K562 (cell line): ENCODE measurements at regions not wholly inside any gene's neighbourhood (a gene's known extent, or its start where the extent isn't known, plus 50 kb on each side); places are given as distances from the start of the nearest gene placed in this dataset.

Source experiments
- ATAC-seq: fragments of 200-7000 bp; cut with Tn5 transposase; 3 replicates; pipeline ENCODE4 v1.9.1; 2020; ENCODE audit warnings: moderate library complexity
- BruUV-seq: library from RNA; stranded (reverse); fragments of 400-500 nt; replicated peaks from 2 replicates; lab custom pipeline; 2021; lab: Mats Ljungman, UMichigan
- CTCF ChIA-PET: fragments of 300-600 bp; formaldehyde crosslinking; extraction: SDS; loops from one replicate; lab custom pipeline; 2021; ENCODE audit warnings: low intra/inter-chr PET ratio; lab: Yijun Ruan, JAX
- POLR2A ChIA-PET: fragments of 300-600, 350-650 bp; sonication (Branson Sonifier 250); formaldehyde crosslinking; extraction: SDS; loops from one replicate; lab custom pipeline; 2021; ENCODE audit warnings: antibody characterized with exemption, inconsistent platforms; lab: Yijun Ruan, JAX
- DNase-seq, 4 experiments: peaks; one replicate each; pipeline versions ENCODE4 v3.0.0 to v3.0.0-alpha.2; 2011 to 2018; ENCODE audit warnings: low spot score in 3 of 4, mixed read lengths in 3 of 4; ENCODE audit errors: extremely low read depth in 1 of 4
- FAIRE-seq: peaks from 2 replicates; lab custom pipeline; 2011; peaks lifted over from hg19 to GRCh38; lab: Jason Lieb, UNC
- H2AFZ ChIP-seq: 2 replicates; pipeline ENCODE4 v1.6.0; 2011; ENCODE audit warnings: low read depth, low read length, control low read depth, inconsistent platforms
- H3K27ac ChIP-seq: fragments of 200-600 bp; 3 replicates; pipeline ENCODE4 v1.8.0; 2011; ENCODE audit warnings: low read depth, mild to moderate bottlenecking, control low read depth, inconsistent platforms, low read length, moderate library complexity, mixed read lengths; ENCODE audit errors: extremely low read depth
- H3K27me3 ChIP-seq, 2 experiments: fragments of 300-600 bp in 1 of 2; 2 replicates in 1 of 2; 3 replicates in 1 of 2; pipeline versions ENCODE4 v1.6.0 to v1.8.0; 2011; ENCODE audit warnings: inconsistent platforms in 2 of 2, low read length in 2 of 2, mild to moderate bottlenecking in 1 of 2, mixed read lengths in 1 of 2, moderate library complexity in 1 of 2; ENCODE audit not compliant: control insufficient read depth in 2 of 2, insufficient read depth in 2 of 2
- H3K36me3 ChIP-seq: fragments of 300-600 bp; 3 replicates; pipeline ENCODE4 v1.8.0; 2011; ENCODE audit warnings: mild to moderate bottlenecking, low read length, inconsistent platforms; ENCODE audit not compliant: control insufficient read depth, insufficient read depth
- H3K4me1 ChIP-seq, 2 experiments: fragments of 200-600 bp in 1 of 2; replicated peaks in 1 of 2; 2 replicates in 1 of 2; 3 replicates in 1 of 2; pipeline versions ENCODE4 v1.5.1 to v1.8.0; 2011; ENCODE audit warnings: inconsistent platforms in 2 of 2, low read length in 2 of 2, mild to moderate bottlenecking in 1 of 2, mixed read lengths in 1 of 2, moderate library complexity in 1 of 2; ENCODE audit not compliant: control insufficient read depth in 2 of 2, insufficient read depth in 2 of 2
- H3K4me2 ChIP-seq: 2 replicates; pipeline ENCODE4 v1.6.1; 2011; ENCODE audit warnings: low read length, control low read depth, inconsistent platforms, mixed read lengths; ENCODE audit not compliant: insufficient read depth
- H3K4me3 ChIP-seq: fragments of 200-600 bp; sonication (generic), shearing (Covaris generic); 2 replicates; pipeline ENCODE4 v1.5.1; 2016; ENCODE audit warnings: control low read depth, inconsistent platforms
- H3K79me2 ChIP-seq: fragments of 200-600 bp; 3 replicates; pipeline ENCODE4 v1.8.0; 2011; ENCODE audit warnings: low read length, inconsistent platforms; ENCODE audit not compliant: control insufficient read depth, insufficient read depth
- H3K9ac ChIP-seq, 2 experiments: 2 replicates each; pipeline versions ENCODE4 v1.6.0 to v1.6.1; 2011; ENCODE audit warnings: low read depth in 2 of 2, low read length in 2 of 2, control low read depth in 1 of 2, inconsistent platforms in 1 of 2, mild to moderate bottlenecking in 1 of 2, mixed read lengths in 1 of 2; ENCODE audit not compliant: insufficient read depth in 1 of 2
- H3K9me1 ChIP-seq: one replicate; pipeline ENCODE4 v1.6.0; 2011; ENCODE audit warnings: inconsistent platforms, mild to moderate bottlenecking, low read length, moderate library complexity; ENCODE audit not compliant: control insufficient read depth, insufficient read depth
- H3K9me3 ChIP-seq: replicated peaks from 2 replicates; pipeline ENCODE4 v1.5.1; 2011; ENCODE audit warnings: low read depth, low read length, inconsistent platforms; ENCODE audit not compliant: control insufficient read depth, insufficient read depth
- H4K20me1 ChIP-seq: replicated peaks from 2 replicates; pipeline ENCODE4 v1.6.1; 2011; ENCODE audit warnings: low read length, inconsistent platforms, mixed read lengths; ENCODE audit not compliant: control insufficient read depth, insufficient read depth
- ARID2 ChIP-seq: fragments of 450-650 bp; IDR thresholded peaks from 2 replicates; pipeline ENCODE4 v1.6.1; 2017; ENCODE audit warnings: antibody characterized with exemption, mild to moderate bottlenecking
- IFI16 ChIP-seq: fragments of 250-450 bp; sonication (Bioruptor Pico); IDR thresholded peaks from 2 replicates; pipeline ENCODE4 v2.1.2; 2022; ENCODE audit warnings: mild to moderate bottlenecking, inconsistent platforms
- JUN ChIP-seq, 2 experiments: sonication (generic) in 1 of 2; formaldehyde crosslinking in 1 of 2; IDR thresholded peaks; 2 replicates each; pipeline versions ENCODE4 v1.6.1 to v1.8.0; 2012 to 2022; ENCODE audit warnings: borderline replicate concordance in 2 of 2, mild to moderate bottlenecking in 2 of 2, improper control_type of control experiment in 1 of 2, low read depth in 1 of 2, low read length in 1 of 2, missing genetic modification reagents in 1 of 2
- KDM1A ChIP-seq, 2 experiments: fragments of 450-650 bp; IDR thresholded peaks; 2 replicates each; pipeline ENCODE4 v1.6.1; 2016; ENCODE audit warnings: mild to moderate bottlenecking in 2 of 2
- RHOXF2B ChIP-seq: fragments of 250-450 bp; sonication (Bioruptor Pico); conservative IDR thresholded peaks from 2 replicates; pipeline ENCODE4 v1.5.1; 2021
- SREBF1 ChIP-seq: fragments of 150-350 bp; IDR thresholded peaks from 2 replicates; pipeline ENCODE4 v1.6.1; 2014; ENCODE audit warnings: antibody characterized with exemption, low read depth, low read length, borderline replicate concordance
- TOE1 ChIP-seq, 2 experiments: fragments of 450-650 bp in 1 of 2; sonication (generic) in 1 of 2; formaldehyde crosslinking in 1 of 2; IDR thresholded peaks; 2 replicates each; pipeline versions ENCODE4 v1.7.1 to v1.8.0; 2016 to 2022; ENCODE audit warnings: borderline replicate concordance in 2 of 2, mild to moderate bottlenecking in 2 of 2, antibody characterized with exemption in 1 of 2, inconsistent platforms in 1 of 2, low read depth in 1 of 2, missing genetic modification reagents in 1 of 2, moderate library complexity in 1 of 2
- ZNF445 ChIP-seq: fragments of 250-450 bp; sonication (Bioruptor Pico); IDR thresholded peaks from 2 replicates; pipeline ENCODE4 v1.4.0; 2020; ENCODE audit warnings: low read depth, mild to moderate bottlenecking, moderate library complexity
- ZSCAN29 ChIP-seq: fragments of 450-650 bp; IDR thresholded peaks from 2 replicates; pipeline ENCODE4 v1.6.1; 2017
- ZZZ3 ChIP-seq: fragments of 450-650 bp; IDR thresholded peaks from 2 replicates; pipeline ENCODE4 v1.6.1; 2016; ENCODE audit warnings: antibody characterized with exemption, mild to moderate bottlenecking, moderate library complexity
- WGBS: fragments of 100-300 bp; shearing (Covaris generic); methylation state at CpG from one replicate; pipeline ENCODE4 v1.1.6; 2016; ENCODE audit warnings: low coverage, mixed read lengths; ENCODE audit not compliant: insufficient coverage; ENCODE audit errors: missing lambda C conversion rate; 5-methylcytosine and 5-hydroxymethylcytosine counted together
- in situ Hi-C: fragments of 300-500 bp; cut with MboI; formaldehyde crosslinking; loops from 4 replicates; pipeline ENCODE4 v1.15.0; 2018; ENCODE audit warnings: inconsistent platforms, mixed read lengths
- intact Hi-C: fragments of 100-400 bp; cut with micrococcal nuclease; formaldehyde crosslinking; loops from 2 replicates; pipeline ENCODE4 v1.14.2; 2022
- TF ChIP-seq, protein P1 (sequence below): sonication (generic); formaldehyde crosslinking; IDR thresholded peaks from 2 replicates; pipeline ENCODE4 v1.8.0; 2022; ENCODE audit warnings: mild to moderate bottlenecking, missing genetic modification reagents
- TF ChIP-seq, protein P2 (sequence below): fragments of 250-450 bp; sonication (Bioruptor Pico); IDR thresholded peaks from 2 replicates; pipeline ENCODE4 v1.8.0; 2021; ENCODE audit warnings: moderate library complexity, mild to moderate bottlenecking, inconsistent platforms

DNA sequence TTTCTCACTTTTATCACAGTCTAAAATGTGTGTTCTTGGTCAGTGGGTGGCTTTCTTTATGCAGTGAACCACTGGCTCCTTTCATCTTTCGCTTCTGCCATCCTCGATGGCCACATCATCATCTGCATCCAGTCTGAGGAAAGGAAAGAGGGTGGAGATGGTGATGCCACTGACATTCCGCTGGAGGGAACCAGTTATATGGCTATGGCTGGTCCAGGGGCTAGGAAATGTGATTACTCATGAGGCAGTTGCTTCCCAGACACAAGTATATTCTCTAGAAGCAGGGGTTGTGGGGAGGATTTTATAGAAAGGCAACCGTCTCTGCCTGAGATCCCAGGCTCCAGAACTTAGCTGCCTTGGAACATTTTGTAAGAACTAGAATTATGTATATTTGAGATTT lies 246.7 kb upstream of the AZI2 start:
- Histone ChIP-seq H3K79me2 (no peaks in the 10 kb centered on the region), H3K4me2 (no peak overlapping the region), H3K27ac (no peak overlapping the region), H3K27me3 (no peaks in the 10 kb centered on the region), H2AFZ (no peak overlapping the region), H4K20me1 (no peaks in the 10 kb centered on the region), H3K4me3 (no peak overlapping the region)
- in situ Hi-C loops (no loop called here), intact Hi-C loops (no loop called here)
- no TSS peak for BruUV-seq
- CTCF ChIA-PET, result no interaction called here
- no peak for TF ChIP-seq ARID2
- TF ChIP-seq TOE1 (IDR thresholded peaks at IDR 0.05; ENCODE audit: borderline replicate concordance), result no peak
- TF ChIP-seq TOE1 (CRISPR knock-in tag; IDR thresholded peaks at IDR 0.05; ENCODE audit: borderline replicate concordance, low read depth), result no peak
- no peak for TF ChIP-seq RHOXF2B
- TF ChIP-seq, protein P1, sequence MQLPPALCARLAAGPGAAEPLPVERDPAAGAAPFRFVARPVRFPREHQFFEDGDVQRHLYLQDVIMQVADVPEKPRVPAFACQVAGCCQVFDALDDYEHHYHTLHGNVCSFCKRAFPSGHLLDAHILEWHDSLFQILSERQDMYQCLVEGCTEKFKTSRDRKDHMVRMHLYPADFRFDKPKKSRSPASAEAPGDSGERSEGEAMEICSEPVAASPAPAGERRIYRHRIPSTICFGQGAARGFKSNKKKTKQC (CRISPR knock-in tag), result no peak
- TF ChIP-seq, protein P2, sequence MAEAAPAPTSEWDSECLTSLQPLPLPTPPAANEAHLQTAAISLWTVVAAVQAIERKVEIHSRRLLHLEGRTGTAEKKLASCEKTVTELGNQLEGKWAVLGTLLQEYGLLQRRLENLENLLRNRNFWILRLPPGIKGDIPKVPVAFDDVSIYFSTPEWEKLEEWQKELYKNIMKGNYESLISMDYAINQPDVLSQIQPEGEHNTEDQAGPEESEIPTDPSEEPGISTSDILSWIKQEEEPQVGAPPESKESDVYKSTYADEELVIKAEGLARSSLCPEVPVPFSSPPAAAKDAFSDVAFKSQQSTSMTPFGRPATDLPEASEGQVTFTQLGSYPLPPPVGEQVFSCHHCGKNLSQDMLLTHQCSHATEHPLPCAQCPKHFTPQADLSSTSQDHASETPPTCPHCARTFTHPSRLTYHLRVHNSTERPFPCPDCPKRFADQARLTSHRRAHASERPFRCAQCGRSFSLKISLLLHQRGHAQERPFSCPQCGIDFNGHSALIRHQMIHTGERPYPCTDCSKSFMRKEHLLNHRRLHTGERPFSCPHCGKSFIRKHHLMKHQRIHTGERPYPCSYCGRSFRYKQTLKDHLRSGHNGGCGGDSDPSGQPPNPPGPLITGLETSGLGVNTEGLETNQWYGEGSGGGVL (CRISPR knock-in tag), result no peak
- no peak for TF ChIP-seq JUN (IDR thresholded peaks at IDR 0.05; ENCODE audit: borderline replicate concordance, low read depth, low read length)
- TF ChIP-seq JUN (CRISPR knock-in tag; IDR thresholded peaks at IDR 0.05; ENCODE audit: borderline replicate concordance), result no peak
- TF ChIP-seq KDM1A (IDR thresholded peaks at IDR 0.05), result no peak
- TF ChIP-seq ZZZ3, result no peak
- no peak for TF ChIP-seq ZNF445 (CRISPR knock-in tag)
- no peak for TF ChIP-seq IFI16
- no peak for TF ChIP-seq SREBF1
- no peak for TF ChIP-seq ZSCAN29
- TF ChIP-seq, all 486 proteins: peak for 0
- Histone ChIP-seq H3K36me3 (no peaks in the 10 kb centered on the region), H3K9me1 (no peaks in the 10 kb centered on the region), H3K9ac (no peak overlapping the region), H3K4me1 (no peaks in the 10 kb centered on the region), H3K9me3 (no peaks in the 10 kb centered on the region; the same call in 1 of the 2 replicates)
- ATAC-seq (no peak), FAIRE-seq (no peak), DNase-seq (no peak)
- 0% methylated on average over 4 of the region's 4 CpGs for WGBS
- POLR2A ChIA-PET, result no interaction called here
